NOMO-1 (cell line): ENCODE measurements at regions not wholly inside any gene's neighbourhood (a gene's known extent, or its start where the extent isn't known, plus 50 kb on each side); places are given as distances from the start of the nearest gene placed in this dataset.
"Not testable (repeated sequence)": the region's sequence is repeated elsewhere in the genome, so short reads cannot be mapped to it uniquely, and the experiment has no call there.

Experiments used
- DNase-seq, 2 experiments: peaks; one replicate each; lab custom pipeline; 2025; ENCODE audit not compliant: unreplicated experiment in 2 of 2; lab: John Stamatoyannopoulos, UW

DNA sequence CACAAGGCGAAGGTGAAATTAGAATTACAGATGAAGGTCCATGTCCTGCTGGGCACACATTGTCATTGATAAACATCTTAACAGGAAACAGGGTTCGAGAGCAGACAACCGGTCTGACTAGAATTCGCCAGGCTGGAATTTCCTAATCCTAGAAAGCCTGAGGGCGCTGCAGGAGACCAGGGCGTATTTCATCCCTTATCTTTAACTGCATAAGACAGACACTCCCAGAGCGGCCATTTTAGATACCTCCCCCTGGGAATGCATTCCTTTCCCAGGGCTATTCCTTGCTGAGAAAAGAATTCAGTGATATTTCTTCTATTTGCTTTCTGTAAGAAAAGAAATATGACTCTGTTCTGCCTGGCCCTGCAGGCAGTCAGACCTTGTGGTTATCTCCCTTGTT is 357.7 kb downstream of the FAM170A start:
- DNase-seq = not testable (repeated sequence)

DNA sequence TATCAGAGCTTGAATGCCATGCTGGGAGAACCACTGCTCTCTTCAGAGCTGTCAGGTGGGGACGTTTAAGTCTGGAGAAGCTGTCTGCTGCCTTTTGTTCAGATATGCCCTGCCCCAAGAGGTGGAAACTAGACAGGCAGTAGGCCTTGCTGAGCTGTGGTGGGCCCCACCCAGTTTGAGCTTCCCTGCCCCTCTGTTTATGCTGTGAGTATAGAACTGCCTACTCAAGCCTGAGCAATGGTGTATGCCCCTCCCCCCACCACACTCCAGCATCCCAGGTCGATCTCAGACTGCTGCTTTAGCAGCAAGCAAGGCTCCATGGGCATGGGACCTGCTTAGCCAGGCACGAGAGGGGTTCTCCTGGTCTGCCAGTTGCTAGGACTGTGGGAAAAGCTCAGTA is 362.3 kb downstream of the FAM170A start:
- DNase-seq = no peak

DNA sequence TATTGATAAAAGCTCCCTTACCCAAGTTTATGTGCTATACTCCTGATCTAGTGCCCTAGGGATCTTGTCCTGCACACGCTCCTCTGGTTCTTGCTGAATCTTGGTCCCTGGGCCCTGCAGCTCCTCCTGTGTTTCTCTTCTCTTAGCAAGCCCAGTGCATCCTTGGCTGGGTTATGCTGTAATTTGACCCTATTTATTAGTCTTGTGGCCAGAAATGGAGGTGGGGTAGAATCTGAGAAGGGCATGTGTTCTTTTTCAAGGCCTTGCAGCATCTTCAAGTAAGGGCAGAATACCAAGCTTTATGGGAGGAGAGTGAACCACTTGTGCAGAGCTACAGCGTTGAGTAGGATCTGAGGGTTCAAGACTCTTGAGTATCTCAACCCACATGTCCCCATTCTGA is 366.8 kb downstream of the FAM170A start:
- no peak for DNase-seq

DNA sequence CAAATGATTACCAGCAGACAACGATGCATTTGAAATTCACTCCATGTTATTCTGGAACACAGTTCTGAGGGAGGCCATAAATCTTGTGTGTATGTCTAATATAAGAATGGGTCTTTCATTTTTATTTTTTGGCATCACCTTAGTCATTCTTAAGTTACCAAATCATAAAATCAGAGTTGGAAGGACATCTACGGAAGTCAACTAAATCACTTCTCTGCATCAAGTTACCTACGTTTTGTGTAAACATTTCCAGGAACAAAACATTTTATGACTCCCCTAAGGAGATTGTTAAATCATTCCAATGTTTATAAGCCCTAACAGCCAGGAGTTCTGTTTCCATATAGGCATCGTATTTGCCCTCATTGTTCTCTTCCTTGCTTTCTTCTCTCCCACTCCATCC is 378.2 kb downstream of the FAM170A start:
- DNase-seq = no peak

DNA sequence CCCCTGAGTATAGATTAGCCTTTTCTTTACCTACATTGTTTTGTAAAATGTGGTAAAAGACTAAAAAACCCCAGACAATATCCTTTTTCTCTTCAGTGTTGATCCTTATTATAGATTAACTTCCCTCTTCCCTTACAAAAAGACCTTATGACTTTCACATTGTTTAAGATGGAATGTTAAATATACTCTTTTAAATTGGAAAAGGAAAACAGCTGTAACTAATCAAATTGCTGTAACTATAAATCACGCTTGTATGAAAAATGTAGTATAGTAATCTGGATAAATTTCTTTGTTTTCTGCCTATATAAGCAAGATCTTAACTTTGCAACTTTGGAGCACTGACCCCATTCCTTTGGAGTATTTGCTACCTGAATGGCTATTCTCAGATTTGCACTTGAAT is 383.1 kb downstream of the FAM170A start:
- no peak for DNase-seq

DNA sequence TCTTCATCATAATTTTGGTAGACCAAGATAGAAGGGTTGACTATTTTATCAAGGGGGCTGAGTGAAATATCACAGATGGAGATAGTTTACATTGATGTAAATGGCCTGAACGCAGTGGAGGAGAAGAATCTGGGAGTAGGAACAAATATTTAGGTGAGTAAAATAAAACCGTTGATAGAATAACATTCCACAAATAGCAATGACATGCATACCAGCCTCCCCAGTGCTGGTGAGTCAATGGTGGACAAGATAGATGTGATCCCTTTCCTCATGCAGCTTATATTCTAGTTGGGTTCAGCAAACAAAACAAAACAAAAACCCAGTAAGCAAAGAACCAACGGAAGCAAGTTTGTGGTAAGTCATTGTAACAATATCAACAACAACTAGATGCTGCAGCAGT is 385.2 kb downstream of the FAM170A start:
- no peak for DNase-seq

DNA sequence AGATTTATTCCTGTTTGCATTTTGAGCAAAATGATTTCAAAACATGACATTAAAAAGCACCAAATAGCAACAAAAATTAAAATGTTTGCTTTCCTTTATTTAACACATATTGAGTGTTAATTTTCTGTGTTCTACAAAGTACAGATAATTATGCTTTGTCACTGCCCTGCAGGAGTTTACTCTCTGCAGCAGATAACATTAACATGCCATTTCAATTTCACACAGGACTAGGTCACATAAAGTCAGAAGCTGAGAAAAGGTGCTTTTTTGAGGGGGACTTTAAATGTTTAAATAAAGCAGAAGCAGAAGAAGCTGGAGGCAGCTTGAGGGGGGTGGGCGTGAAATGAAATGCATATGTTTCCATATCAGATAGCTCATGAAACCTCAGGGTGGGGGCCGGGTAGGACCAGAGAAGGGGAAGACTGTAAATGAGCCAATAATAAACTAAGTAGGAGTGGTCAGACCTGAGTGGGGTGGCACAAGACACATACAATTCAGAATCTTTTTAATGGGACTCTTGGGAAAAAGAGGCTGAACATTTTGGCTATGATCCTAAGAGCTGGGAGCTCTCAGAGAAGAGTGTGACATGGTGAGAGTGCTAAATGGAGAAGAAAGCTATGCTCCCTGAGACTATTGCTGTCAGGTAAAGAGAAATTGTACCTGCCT is 387.5 kb downstream of the FAM170A start:
- DNase-seq = no peak

DNA sequence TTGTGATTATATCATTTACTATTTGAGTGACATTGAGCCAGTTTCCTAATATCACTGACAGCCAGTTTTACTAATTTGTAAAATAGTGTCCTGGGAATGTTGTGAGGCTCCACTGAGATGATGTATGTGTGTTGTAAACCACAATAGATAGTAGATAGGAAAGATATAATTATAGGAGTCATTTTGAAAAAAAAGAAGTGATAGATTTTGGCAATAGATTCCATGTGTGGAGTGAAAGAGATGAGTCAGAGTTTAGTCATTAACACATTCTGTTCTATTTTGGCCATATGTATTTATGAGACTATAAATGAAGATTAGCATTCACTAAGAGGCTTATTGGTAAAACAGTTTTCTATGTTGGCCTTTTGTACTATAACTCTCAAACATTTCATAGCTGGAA is 388.2 kb downstream of the FAM170A start:
- DNase-seq = peak in 1 of 2 experiments; percentile 38

DNA sequence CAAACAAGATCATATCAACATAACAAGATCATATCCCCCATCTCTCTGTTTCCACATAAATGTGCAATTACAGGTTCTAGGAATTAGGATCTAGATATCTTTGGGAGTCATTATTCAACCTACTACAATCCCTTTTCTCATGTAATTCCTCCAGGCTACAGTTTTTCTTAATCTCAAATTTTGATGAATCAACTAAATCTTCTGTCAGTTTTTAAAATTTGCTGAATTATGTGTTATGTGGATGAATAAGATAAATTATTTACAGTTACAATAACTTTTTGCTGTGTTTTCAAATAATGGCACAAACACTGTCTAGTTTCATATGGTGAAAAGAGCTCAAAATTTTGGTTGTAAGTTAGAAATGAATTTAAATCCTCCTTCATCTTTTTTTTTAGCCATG is 405.8 kb downstream of the FAM170A start:
- DNase-seq = no peak

DNA sequence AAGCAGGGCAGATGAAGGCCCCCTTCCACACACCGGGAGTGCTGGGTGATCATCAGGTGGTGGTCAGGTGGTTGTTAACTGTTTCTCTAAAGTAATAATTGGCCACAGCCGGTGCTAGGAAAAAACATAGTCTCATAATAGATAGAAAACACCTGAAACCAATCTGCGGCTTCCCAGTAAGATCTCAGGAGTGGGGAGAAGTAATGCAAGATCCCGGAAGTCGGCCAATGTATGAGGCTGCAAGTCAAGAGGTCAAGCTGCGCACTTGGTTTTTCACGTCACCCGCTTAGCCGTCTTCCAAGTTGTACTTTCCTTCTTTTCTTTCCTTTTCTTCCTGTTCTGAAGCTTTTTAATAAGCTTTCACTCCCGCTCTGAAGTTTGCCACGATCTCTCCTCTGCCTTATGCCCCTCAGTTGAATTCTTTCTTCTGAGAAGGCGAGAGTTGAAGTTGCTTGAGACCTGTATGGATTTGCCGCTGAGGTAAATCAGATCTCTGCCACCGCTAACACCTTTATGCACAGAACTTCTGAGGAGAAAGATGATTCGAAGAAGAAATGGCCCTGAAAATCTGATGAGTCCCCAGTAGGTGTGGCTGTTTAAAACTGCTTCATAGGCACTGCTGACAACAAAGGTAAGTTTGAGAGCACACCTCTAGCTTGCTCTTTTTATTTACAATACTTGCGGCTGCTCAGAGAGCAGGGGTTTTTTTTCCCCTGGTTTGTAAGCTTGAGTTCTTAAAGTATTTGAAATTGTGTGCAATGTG is 406.6 kb downstream of the FAM170A start:
- DNase-seq = no peak

DNA sequence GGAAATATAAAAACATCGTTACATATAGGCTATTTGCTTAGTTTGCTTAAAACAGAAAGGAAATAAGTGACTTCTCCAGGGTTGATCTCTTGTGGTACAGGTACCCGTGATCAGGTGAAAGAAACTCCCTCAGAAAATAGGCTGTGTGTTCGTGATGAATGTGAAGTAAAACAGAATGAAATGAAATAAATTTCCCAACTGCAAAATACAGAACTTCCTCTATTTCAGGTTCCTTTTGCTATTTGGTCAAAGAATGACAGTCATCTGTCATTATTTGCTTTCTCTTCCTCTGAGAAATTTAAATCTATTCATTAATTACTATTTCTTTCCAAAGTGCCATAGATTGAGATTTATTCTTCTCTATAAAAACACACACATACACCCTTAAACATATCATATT is 408.1 kb downstream of the FAM170A start:
- peak in 1 of 2 experiments; percentile 78 for DNase-seq

DNA sequence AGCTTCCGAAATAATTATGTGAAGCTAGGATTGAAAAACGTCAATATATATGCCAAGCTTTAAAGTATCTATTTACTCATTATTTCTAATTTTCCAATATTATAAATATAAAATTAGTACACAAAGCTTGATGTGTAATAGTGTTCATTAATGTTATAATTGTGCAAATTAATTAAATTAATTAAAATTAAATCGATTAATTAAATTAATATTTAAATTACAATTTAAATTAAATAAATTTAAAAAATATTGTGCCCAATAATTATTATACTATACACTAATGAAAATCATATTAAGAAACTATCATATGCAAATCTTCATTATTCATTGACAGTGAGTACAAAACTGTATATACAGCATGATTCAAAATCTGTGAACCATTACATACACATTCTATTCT is 409.8 kb downstream of the FAM170A start:
- DNase-seq = no peak

DNA sequence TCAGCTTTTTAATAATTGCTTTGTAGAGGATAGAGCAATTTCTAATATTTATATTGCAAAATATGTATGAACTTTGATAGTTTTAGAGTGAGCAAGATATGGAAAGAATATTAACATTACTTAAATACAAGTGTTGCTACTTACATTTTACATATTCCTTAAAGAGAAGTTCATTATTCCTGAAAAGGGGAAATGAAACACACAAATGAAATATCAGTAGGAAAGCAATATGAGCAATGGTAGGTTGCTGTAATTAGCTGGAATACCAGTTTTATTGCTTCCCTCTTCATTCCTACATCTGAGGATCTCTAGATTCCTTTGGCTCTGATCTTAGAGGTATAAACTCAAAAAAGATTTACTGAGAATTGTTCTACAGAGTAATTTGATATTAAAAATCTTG is 414.1 kb downstream of the FAM170A start:
- DNase-seq = no peak

DNA sequence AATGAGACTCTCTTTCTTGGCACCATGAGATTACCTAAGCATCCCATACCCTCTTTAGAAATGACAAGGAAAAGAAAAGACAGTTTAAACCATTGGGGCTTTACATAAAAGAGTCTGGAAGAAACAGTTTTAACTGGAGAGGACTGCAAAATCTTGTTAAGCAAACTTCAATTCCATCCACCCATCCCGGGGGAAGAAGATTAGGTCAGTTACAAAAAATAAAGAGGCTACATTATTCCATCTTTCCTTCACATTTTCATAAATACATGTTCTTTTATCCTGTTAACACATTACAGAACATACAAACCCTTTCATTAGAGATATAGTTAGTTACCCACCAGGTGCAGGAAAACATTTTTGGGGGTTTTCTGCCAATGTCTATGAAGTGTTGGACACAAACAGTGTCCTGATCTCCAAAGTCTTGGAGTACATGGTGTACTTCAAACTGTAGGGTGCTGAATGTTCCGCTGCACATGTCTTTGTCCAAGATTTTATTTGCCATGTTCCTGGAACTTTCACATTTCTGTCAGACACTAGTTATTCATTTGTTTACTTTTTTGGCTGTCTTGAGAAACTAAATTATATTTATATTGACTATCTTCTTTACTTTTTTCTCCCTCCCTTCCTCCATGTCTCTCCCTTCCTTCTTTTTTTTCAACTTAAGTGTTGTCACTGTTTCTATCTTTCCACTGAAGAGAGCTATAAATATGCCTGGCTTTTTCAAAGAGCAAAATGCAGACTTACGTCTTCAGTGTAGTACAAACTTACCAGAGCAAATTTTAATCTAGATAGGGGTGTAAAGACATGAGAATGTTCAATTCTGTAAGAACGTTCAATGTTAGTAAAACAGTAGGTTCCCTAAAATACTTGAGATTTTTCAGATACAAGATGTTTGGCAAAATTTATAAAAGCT is 410.9 kb upstream of the PRR16 start:
- no peak for DNase-seq

DNA sequence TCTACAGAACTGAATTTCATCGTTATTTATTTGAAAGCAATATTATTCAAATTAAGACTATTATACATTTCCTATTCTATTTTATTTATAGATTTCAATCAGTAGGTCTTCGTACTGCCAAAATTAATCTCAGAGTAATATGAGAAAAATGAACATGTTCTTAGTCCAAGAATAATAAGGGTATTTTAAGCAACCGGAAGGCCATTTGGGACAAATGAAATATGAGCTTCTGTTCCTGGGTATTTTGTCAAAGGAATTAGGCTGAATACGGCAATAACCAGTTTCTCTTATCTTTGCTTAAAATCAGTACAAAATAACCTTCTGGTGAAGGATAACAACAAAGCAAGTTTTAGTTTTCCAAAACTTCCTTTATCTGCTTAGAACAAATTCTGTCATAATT is 410.3 kb upstream of the PRR16 start:
- DNase-seq = no peak

DNA sequence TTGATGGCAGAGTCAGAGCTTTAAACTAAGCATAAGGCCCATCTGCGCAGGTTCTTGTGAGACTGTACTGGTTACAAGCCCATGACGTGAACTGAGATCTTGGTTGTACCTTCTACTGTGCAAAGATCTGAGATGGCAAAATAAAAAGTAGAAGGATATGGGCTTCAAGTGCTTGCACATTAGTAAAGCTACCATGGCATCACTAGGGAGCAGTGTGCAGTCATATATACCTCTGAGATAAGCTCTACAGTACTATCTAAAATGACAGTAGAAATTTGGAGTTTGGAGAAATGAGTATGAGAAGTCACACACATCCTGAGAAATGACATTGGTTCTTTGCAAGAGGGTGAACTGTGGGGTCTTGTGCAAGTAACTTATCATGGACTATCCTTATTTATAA is 408.2 kb upstream of the PRR16 start:
- no peak for DNase-seq

DNA sequence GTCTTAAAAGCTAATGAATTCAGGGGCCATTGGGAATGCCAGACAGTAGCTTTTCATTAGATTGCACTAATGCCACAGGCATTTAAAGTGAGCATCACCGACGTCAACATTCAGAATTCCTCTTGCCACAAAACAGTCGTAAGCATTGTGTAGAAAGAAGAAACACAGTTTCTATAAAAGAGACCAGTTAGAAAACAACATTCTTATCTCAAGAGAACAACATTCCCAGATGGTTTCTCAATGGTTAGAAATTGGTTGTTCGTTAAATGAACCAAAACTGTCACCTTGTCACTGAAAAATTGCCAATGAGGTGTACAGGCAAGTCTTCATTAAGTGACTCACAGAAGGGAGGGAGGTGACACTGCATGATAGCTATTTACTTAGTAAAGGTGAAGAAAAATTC is 401.6 kb upstream of the PRR16 start:
- no peak for DNase-seq

DNA sequence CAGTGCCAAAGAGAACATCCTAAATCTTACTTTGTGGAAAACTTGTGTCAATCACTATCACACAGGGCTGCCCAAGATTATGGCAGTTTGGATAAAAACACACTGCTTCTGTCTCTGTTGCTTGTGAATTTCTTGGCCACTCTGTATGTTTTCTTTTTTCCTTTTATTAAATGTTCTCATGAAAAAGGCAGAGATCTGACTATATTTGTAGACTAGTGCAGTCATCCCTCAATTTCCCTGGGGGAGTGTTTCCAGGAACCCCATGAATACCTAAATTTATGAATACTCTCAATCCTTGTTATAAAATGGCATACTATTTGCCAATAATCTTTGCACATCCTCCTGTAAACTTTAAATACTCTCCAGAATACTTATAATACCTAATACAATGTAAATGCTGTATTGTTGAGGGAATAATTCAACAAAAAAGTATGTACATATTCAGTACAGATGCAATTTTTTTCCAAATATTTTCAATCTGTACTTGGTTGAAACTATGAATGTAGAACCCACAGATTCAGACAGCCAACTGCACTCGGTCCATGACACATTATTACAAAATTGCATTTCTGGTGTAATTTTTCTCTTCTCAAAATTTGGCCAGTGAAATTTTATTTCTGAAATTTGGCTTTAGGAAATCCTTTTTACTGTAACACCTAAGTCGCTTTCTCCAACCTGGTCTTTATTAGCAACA is 391.9 kb upstream of the PRR16 start:
- no peak for DNase-seq

DNA sequence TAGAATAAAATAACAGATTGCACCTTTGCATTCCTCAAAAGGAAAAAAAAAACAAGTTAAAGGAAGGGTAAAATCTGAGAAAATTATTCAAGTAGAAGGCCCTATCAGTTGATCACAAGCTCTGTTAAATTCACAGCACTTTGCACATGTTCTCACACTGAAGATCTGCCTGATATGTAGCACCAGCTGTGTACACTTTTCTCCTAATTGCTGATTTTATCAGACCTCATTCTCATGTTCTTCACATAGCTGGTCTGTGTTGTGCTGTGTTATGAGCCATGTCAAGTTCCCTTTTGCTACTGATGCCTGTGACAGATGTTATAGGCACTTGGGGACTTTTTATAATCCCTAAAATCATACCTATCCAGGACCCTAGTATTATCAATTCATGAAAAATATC is 390.4 kb upstream of the PRR16 start:
- DNase-seq = no peak

DNA sequence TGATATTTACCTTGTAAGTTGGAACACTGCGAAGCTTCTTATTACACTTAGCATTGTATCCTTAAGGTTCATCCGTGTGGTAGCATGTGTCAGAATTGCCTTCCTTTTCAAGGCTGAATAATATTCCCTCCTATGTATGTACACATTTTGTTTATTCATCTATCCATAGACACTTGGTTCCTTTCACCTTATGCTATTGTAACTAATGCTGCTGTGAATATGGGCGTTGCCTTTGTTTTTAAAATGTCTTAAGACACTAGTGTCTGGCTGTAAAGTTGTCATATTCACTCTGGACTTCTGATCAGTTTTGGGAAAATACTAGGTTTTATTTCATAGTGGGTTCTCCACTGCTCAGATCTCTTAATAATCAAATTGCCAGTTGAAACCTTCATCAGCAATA is 383.3 kb upstream of the PRR16 start:
- DNase-seq = no peak
